GM23338 (cell line): ENCODE measurements at regions not wholly inside any gene's neighbourhood (a gene's known extent, or its start where the extent isn't known, plus 50 kb on each side); places are given as distances from the start of the nearest gene placed in this dataset.

Experiments
- ATAC-seq: fragments of 200-7000 bp; cut with Tn5 transposase; 3 replicates; pipeline ENCODE4 v1.9.1; 2020
- DNase-seq: peaks from one replicate; pipeline ENCODE4 v3.0.0-alpha.2; 2015; ENCODE audit warnings: low spot score
- H2AFZ ChIP-seq: fragments of 200-600 bp; sonication (generic); 2 replicates; pipeline ENCODE4 v1.8.0; 2016; ENCODE audit warnings: antibody characterized with exemption, mild to moderate bottlenecking, moderate library complexity
- H3F3A ChIP-seq: fragments of 200-600 bp; sonication (generic); replicated peaks from 2 replicates; pipeline ENCODE4 v1.8.0; 2017; ENCODE audit warnings: antibody characterized with exemption, mixed run types, low read depth
- H3K27ac ChIP-seq: fragments of 200-600 bp; sonication (generic); 2 replicates; pipeline ENCODE4 v1.6.1; 2016; ENCODE audit warnings: low read depth
- H3K27me3 ChIP-seq: fragments of 200-600 bp; sonication (generic); 2 replicates; pipeline ENCODE4 v1.8.0; 2016; ENCODE audit warnings: mild to moderate bottlenecking, mixed run types, moderate library complexity; ENCODE audit not compliant: insufficient read depth
- H3K36me3 ChIP-seq: fragments of 200-600 bp; sonication (generic); 2 replicates; pipeline ENCODE4 v1.8.0; 2016; ENCODE audit warnings: mild to moderate bottlenecking; ENCODE audit not compliant: insufficient read depth
- H3K4me1 ChIP-seq: fragments of 200-600 bp; sonication (generic); 2 replicates; pipeline ENCODE4 v1.8.0; 2016; ENCODE audit warnings: mild to moderate bottlenecking, moderate library complexity; ENCODE audit not compliant: insufficient read depth
- H3K4me2 ChIP-seq: fragments of 200-600 bp; sonication (generic); 2 replicates; pipeline ENCODE4 v1.7.1; 2017; ENCODE audit warnings: mixed run types
- H3K4me3 ChIP-seq: fragments of 200-600 bp; sonication (generic); 2 replicates; pipeline ENCODE4 v1.6.1; 2016; ENCODE audit warnings: mixed run types
- H3K79me2 ChIP-seq: fragments of 200-600 bp; sonication (generic); replicated peaks from 2 replicates; pipeline ENCODE4 v1.8.0; 2017; ENCODE audit warnings: mild to moderate bottlenecking; ENCODE audit not compliant: insufficient read depth
- H3K9me2 ChIP-seq: fragments of 200-600 bp; sonication (generic); 2 replicates; pipeline ENCODE4 v1.8.0; 2017; ENCODE audit not compliant: insufficient read depth
- H4K20me1 ChIP-seq: fragments of 200-600 bp; sonication (generic); replicated peaks from 2 replicates; pipeline ENCODE4 v1.8.0; 2017; ENCODE audit warnings: mild to moderate bottlenecking; ENCODE audit not compliant: insufficient read depth
- H3K27ac Mint-ChIP-seq: 2 replicates; pipeline ENCODE4 v1.8.0; 2020; ENCODE audit warnings: inconsistent platforms, mild to moderate bottlenecking, moderate library complexity, mixed read lengths
- H3K27me3 Mint-ChIP-seq: 3 replicates; pipeline ENCODE4 v1.8.0; 2022; ENCODE audit warnings: low read depth, mild to moderate bottlenecking, moderate library complexity, mixed read lengths, inconsistent platforms; ENCODE audit not compliant: insufficient read depth, poor library complexity
- H3K36me3 Mint-ChIP-seq: 3 replicates; pipeline ENCODE4 v1.8.0; 2021; ENCODE audit warnings: low read depth, mild to moderate bottlenecking, inconsistent platforms, moderate library complexity, mixed read lengths
- H3K4me1 Mint-ChIP-seq: 3 replicates; pipeline ENCODE4 v1.8.0; 2020; ENCODE audit warnings: mild to moderate bottlenecking, inconsistent platforms, mixed read lengths
- H3K4me3 Mint-ChIP-seq: 3 replicates; pipeline ENCODE4 v1.8.0; 2021; ENCODE audit warnings: moderate library complexity, mild to moderate bottlenecking, inconsistent platforms, mixed read lengths
- H3K9me3 Mint-ChIP-seq: 3 replicates; pipeline ENCODE4 v1.8.0; 2020; ENCODE audit warnings: moderate library complexity, mild to moderate bottlenecking, inconsistent platforms, mixed read lengths
- CREB1 ChIP-seq: fragments of 250-450 bp; sonication (Bioruptor Pico); IDR thresholded peaks from 2 replicates; pipeline ENCODE4 v1.5.0; 2020; ENCODE audit warnings: low read depth, mild to moderate bottlenecking, moderate library complexity
- ETS1 ChIP-seq: IDR thresholded peaks from 2 replicates; pipeline ENCODE4 v1.6.1; 2016; ENCODE audit warnings: antibody characterized with exemption
- JUNB ChIP-seq: IDR thresholded peaks from one replicate; pipeline ENCODE4 v1.6.1; 2016; ENCODE audit warnings: antibody characterized with exemption; ENCODE audit not compliant: unreplicated experiment
- REST ChIP-seq: IDR thresholded peaks from one replicate; pipeline ENCODE4 v1.6.1; 2018; ENCODE audit warnings: antibody characterized with exemption; ENCODE audit not compliant: unreplicated experiment
- ZNF462 ChIP-seq: fragments of 250-450 bp; sonication (Bioruptor Pico); IDR thresholded peaks from 2 replicates; pipeline ENCODE4 v1.5.0; 2020; ENCODE audit warnings: mild to moderate bottlenecking, moderate library complexity

GRCh38 chr5:170448221-170448620 lies 55.6 kb upstream of the KCNIP1 start (continued):
- no peak for TF ChIP-seq CREB1 (CRISPR knock-in tag)
- TF ChIP-seq ZNF462 (CRISPR knock-in tag) = no peak
- TF ChIP-seq ETS1 = no peak

GRCh38 chr5:170446365-170446764 lies 57.2 kb upstream of the KCNMB1 start:
- no peaks in the 10 kb centered on the region for H4K20me1 ChIP-seq
- ATAC-seq = no peak
- no peaks in the 10 kb centered on the region for H3K79me2 ChIP-seq
- Mint-ChIP-seq H3K36me3 (peaks cover 4% of the 10 kb centered on the region), H3K9me3 (peaks cover 18% of the 10 kb centered on the region), H3K27ac (no peak overlapping the region), H3K4me1 (peaks cover 13% of the 10 kb centered on the region), H3K4me3 (no peak overlapping the region), H3K27me3 (peaks cover 9% of the 10 kb centered on the region)
- no peak overlapping the region for H3K27ac ChIP-seq
- DNase-seq = no peak
- no peak overlapping the region for H3K4me2 ChIP-seq
- no peak overlapping the region for H3K4me3 ChIP-seq
- no peaks in the 10 kb centered on the region for H3K27me3 ChIP-seq
- H3K9me2 ChIP-seq = no peaks in the 10 kb centered on the region
- no peaks in the 10 kb centered on the region for H3K36me3 ChIP-seq
- H3F3A ChIP-seq = no peaks in the 10 kb centered on the region
- H3K4me1 ChIP-seq = no peaks in the 10 kb centered on the region
- no peak overlapping the region for H2AFZ ChIP-seq
- TF ChIP-seq REST (no peak), JUNB (no peak), ZNF462 (CRISPR knock-in tag) (no peak)
